Ureter (tissue), 1 donor: ENCODE measurements at regions not wholly inside any gene's neighbourhood (a gene's known extent, or its start where the extent isn't known, plus 50 kb on each side); places are given as distances from the start of the nearest gene placed in this dataset.
A peak's percentile ranks its signal among the peaks of the same experiment; 100 is the strongest.

ENCODE experiments used
- DNase-seq: peaks from one replicate; pipeline ENCODE4 v3.0.0-alpha.2; 2020; ENCODE audit warnings: low spot score
- donor health status: DM: yes; HTN: yes; CAD: no.

DNA sequence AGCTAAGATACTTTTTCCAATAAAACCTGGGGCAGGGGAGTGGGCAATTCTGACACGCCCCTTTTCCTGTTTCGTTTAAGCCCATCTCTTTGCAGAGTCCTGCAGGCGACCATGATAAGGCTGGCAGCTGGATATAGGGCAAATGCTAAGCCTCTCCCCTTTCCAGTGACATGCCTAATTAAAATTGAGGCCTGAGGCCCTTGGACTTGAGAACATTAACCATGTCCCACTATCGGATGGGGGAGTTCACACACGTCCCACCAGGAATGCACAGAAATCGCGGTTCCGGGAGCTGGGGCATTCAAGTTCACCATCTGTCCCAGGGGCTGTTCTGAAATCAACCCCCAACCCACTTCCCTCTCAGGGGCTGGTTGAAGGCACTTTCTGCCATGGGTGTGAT, 109.2 kb upstream of the FOXF1 start:
- DNase-seq, result no peak

DNA sequence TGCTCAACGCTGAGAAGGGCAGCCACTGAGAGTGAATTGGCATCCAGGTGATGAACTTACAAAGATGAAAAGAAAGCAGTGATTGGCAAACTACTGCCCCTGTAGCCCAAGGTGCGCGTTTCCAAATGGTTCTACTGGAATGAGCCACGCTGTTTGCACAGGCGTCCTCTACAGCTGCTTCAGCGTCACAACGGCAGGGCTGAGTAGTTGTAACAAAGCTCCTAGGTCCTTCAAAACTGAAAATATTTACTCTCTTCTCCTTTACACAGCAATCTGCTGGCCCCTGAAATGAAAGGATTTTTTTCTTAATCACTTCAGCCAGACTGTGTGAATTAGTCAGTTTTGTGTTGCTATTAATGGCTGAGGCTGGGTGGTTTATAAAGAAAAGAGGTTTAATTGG, 107.2 kb upstream of the FOXF1 start:
- DNase-seq, result no peak

DNA sequence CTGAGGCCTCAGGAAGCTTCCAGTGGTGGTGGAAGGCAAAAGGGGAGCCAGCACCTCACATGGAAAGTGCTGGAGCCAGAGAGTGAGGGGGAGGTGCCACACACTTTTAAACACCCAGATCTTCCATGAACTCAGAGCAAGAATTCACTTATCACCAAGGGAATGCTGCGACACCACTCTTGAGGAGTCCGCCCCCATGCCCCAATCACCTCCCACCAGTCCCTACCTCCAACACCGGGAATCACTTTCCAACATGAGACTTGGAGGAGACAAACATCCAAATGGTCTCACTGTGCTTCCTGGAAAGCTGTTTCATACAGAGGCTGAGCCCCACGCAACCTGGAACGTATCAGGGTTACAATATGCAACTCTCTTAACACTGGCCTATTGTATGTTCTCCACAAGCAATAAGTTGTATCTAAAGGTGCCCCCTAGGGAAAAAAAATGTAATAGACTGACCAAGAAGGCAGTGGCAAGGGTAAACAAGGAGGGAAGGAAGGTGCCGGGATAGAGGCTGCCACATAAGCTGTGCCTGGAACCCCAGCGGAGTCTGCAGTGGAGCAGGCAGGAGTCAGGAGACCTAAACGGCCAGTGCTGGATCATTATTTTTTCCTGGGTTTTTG, 106.7 kb upstream of the FOXF1 start:
- DNase-seq, result no peak

DNA sequence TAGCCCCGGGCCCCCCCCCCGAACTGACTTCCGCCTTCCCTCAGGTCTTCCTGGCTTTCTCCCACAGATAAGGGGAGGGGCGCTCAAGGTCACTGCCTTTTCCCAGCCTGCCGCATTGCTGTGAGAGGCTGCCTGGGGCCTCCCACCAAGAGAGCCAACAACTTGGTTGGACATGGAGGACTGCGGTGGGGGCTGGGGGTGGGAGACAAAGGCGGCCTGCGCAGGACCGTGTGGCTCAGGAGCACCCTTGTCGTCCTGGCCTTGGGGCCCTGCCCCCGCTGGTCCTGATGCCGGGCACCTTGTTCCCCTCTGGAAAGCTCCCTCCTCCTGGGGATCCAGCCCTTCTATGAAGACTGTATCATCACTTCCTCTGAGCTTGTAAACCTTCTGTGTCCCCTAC, 105.6 kb upstream of the FOXF1 start:
- no peak for DNase-seq

DNA sequence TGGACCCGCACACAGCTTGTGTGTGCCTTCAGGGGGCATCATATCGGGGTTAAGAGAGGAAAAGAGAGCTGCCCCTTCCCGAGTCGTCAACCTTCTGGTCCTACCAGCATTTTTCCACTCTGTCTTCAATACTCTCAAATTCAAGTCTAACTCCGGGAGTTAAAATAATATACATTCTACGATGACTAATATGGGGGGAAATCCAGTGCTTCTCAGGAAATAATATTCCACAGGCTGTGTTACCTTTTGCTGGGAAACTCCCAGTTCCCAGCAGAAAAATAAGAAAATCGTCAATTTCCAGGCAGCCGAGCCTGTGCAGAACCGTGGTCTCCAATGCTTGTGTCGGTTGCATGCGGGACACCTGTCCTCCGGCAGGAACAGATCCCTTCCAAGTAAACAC, 105.0 kb upstream of the FOXF1 start:
- DNase-seq, result no peak

DNA sequence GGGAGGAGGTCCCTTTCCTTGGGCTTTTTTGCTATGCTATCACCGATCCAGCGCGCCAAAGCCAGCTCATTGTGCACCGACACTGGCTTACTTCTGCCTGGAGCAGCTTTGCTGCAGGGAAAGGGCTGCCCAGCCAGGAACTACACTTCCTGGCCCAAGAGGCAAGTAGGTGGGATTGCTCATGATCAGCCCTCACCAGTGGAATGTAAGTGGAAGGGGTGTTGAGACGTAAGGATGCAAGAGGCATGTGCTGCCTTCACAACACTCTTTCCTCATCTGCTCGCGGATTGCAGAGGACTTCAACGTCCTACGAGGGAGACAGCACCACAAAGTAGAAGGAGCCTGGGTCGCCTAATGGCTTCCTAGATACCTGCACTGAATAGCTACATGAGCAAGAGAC, 104.3 kb upstream of the FOXF1 start:
- no peak for DNase-seq

DNA sequence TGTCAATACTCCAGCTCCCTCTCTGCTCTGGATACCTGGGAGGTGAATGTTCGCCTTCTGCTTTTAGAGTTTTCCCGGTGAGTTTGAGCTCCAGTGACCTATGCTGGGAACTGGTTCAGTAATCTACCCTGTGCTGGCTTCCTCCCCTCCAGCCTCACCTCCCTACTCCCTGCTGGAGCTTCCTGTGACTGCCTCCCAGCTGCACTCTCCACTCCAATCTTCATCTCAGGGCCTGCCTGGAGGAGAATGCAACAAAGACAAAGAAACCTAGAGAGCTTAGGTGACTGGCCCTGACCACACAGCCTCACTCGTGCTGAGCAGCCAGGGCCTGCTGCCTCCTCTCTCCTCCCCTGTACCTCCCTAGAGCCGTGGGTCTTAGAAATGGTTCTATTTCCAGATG, 101.6 kb upstream of the FOXF1 start:
- DNase-seq, result no peak

DNA sequence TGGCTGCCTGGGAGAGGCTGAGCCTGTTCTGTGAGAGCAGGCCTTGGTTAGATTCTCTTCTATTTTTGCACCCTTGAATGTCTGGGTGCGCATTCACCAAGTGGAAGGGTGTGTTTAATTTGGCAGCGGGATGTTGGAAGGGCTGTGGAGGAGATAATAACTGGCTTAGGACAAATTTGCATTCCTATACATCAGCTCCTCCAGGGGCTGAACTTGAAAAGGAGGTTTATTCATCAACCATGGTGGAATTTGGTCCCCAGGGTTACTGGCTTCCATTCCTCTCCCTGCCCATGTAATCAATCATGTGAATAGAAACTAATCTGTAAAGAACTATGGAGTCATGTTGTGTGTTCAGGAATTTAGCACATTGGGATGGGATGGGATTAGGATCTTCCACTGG, 100.2 kb upstream of the FOXF1 start:
- no peak for DNase-seq

DNA sequence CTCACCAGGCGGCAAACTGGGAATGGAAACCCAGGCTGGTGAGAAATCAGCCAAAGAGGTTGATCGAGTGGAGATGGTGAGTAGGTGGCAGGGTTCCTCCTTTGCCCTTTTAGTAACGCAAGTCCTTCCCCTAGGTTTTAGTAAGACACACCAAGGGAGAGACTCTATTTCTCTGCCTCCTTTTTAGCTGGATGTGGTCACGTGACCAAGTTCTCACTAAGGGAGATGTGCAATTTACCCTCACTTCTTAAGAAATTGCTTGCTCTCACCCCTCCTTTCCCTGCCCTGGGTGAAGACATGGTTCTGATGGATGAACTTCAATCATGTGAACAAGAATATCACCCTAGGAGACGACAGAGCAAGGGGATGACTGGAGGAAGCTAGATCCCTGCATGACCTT, 99.8 kb upstream of the FOXF1 start:
- DNase-seq, result no peak

DNA sequence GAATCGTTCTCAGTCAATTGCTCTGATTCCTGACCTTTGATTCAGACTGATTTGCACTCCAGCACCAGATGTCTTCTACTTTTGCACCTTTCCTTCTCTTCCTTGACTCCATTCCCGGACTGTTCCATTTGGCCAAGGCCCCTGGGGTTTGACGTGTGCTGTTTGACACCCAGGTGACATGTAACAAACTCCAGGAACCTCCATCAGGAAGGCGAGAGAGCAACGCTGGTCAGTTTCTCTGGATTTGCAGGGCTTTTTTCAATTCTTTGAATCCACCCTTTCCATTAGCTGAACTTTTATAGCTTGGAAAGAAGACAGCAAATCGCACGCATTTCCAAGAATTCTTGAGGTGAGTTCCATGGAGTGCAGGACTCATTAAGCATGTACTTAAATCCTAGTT, 98.4 kb upstream of the FOXF1 start:
- DNase-seq, result no peak

DNA sequence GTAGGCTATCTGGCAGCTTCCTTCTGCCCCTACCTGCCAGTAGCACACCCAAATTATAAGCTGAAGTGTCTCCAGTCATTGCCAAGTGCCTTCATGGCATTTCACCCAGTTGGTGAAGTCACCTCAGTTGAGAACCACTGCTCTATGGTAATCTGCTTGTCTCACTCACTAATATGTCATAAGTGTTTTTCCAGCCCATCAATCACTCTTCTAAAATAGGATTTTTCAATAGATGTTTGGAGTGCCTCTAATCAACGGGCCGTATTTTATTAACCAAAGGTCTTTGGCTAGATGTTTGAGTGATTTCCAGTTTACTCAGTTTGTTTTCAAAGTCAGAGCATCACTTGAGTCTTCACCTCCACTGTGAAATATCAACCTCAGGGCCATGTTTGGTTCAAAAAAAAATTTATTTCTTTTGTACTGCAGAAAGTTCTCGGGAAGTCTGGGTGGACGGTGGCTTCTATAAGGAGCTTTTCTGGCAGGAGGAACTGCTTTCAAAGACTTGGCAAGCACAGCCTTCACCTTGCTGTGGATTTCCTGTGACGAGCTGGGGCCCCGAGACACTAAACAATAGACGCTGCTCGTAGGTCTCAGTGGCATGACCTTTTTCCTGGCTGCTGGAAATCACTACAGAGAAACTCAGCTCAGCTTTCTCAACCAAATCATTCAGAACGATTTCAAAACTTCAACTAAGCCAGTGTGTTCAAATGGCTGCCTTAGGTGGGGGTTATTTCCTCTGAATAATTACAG, 95.2 kb upstream of the FOXF1 start:
- DNase-seq, result no peak

DNA sequence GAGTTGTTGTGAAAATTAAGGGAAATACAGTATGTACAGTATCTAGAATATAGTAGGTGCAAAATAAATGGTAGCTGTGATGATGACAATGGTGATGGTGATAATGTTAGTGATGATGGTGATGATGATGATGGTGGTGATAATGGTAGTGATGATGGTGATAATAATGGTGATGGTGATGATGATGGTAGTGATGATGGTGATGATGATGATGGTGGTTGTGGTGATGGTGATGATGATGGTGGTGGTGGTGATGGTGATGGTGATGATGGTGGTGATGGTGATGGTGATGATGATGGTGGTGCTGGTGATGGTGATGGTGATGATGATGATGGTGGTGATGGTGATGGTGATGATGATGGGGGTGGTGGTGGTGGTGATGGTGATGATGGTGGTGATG, 91.3 kb upstream of the FOXF1 start:
- DNase-seq, result no peak

DNA sequence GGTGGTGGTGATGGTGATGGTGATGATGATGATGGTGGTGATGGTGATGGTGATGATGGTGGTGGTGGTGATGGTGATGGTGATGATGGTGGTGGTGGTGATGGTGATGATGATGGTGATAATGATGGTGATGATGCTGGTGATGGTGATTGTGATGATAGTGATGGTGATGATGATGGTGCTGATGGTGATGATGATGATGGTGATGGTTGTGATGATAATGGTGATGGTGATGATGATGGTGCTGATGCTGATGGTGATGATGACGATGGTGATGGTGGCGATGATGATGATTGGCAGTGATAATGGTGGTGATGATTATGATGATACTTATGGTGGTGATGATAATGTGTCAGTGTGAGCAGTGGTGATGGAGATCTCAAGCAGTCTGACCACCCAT, 90.8 kb upstream of the FOXF1 start:
- no peak for DNase-seq

DNA sequence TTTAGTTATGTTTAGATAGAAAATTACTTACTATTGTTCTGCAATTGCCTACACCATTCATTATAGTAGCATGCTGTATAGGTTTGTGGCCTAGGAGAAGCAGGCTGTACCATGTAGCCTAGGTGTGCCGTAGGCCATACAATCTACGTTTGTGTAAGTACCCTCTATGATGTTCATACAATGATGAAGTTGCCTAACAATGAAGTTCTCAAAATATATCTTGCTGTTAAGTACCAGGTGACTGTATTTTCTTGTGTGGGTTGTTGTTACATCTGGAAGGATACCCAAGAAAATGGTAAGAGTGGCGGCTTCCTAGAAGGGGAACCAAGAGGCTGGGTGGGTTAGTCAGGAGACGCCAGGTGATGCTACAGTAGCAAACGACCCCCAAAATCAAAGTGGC, 88.3 kb upstream of the FOXF1 start:
- DNase-seq, result no peak

DNA sequence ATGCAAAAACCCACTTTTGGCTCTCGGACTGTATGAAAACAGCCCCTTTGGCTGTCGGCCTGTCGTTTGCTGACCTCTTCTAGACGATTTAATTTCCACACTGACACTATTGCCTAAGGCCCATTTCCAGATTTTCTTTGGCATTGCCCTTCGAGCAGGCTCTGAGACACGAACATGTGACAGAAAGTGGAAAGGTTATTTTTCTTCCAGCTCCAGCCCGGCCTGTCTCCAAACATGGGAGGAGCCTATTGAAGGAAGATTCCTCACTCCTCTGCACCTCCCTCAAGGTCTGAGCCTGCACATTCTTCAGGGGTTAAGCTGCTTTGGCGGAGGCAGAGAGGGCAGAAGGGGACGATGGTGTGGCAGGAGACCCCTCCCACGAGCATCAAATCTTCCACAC, 85.9 kb upstream of the FOXF1 start:
- DNase-seq, result peak; percentile 66

DNA sequence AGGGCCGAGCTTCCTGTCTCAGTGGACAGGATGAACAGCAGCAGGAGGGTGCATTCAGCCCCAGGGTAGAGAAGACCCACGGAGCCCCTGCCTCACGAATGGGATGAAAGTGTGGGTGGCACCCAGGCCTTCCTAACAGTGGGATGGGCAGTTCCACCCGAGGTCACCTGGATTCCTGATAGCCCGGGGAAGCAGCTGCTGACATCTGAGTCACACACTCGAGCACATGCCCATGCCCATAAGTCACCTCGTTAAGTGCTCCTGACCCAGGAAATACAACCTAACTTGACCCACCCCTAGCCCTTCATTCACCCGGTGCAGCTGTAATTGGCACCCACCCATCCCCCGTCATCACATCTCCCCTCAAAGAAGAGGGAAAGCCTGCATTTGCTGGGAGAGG, 85.3 kb upstream of the FOXF1 start:
- no peak for DNase-seq

DNA sequence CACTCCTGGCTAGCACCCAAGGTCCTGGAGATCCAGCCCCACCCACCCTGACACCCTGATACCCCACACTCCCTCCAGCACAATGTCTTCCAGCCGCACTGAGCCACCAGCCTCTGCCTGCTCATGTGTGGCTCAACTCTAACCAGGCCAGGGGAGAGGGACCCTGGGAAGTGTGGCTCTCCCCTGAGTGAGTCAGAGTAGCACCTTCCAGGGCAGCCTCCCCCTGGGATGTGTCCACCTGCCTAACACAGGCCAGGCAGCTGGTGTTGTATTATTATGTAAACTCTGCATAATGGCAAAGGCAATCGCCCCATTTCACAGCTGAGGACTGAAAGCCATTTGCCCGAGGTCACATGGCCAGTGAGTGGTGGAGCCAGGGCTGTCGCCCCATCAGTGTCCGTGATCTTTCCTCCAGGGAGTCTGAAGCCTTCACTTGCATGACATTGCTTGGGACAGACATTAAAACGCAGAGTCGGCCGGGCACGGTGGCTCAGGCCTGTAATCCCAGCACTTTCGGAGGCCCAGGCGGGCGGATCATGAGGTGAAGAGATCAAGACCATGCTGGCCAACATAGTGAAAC, 84.2 kb upstream of the FOXF1 start:
- no peak for DNase-seq

DNA sequence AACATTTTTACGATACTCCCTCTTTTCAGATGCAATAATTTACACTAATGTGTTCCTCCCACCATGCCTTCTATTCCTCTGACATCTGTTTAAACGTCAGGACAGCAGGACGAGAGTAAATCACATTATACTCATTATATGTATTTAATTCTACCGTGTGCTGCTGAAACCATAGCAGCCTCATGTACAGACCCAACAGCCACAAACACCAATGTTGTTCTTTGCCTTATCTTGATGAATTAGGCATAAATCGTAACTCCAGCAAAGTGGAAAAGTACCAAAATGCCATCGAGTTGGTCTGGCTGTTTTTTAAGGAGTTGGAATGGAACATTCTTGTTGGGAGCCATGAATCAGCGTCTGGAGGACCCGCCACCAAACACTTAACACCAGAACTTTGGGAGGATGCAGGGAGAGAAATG, 82.9 kb upstream of the FOXF1 start:
- no peak for DNase-seq

DNA sequence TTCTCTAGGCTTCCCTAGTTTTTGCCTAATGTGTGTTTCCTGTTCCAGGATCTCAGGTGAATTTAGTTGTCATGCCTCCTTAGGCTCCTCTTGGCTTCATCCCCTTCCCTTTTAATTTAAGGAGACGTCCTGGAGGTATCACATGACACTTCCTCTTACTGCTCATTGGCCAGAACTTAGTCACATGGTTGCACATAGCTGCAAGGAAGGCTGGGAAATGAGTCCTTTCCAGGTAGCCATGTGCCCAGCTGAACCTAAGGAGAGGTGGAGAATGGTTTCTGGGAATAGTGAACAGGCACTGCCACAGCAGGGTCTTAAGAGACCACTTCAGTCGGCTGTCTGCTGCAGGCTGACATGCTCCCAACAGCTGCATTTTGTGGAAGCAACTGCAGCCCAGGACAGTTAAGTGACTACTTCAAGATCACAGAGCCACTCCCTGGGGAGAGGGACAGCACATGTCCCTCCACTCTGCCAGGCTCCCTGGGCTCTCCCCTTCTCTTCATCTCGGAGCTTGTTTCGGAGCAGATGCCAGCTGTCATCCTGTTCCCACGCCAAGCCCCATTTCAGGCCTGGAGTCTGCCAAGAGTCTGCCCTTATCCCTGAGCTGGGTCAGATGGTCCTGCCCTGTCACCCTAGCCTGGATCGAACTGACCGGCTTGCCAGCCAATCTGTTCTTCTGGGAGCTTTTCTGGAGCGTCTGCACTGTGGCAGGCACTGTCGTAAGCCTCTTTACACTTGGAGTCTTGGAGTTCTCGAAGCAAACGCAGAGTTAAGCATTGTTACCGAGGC, 81.4 kb upstream of the FOXF1 start:
- DNase-seq, result no peak

DNA sequence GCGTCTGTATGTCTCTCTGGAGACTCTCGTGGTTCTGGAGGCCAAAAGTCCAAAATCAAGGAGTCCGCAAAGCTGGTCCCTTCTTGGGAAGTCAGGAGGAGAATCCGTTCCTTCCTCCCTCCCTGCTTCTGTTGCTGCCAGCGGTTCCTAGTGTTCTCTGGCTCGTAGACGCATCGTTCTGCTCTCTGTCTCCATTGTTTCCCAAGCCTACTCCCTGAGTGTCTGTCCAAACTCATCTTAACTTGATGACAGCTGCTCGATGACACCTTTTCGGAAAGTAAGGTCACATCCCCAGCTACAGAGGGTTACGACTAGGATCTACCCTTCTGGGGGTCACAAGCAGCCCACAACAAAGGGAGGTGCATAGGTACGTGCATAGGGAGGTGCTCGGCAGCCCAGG, 80.7 kb upstream of the FOXF1 start:
- no peak for DNase-seq

DNA sequence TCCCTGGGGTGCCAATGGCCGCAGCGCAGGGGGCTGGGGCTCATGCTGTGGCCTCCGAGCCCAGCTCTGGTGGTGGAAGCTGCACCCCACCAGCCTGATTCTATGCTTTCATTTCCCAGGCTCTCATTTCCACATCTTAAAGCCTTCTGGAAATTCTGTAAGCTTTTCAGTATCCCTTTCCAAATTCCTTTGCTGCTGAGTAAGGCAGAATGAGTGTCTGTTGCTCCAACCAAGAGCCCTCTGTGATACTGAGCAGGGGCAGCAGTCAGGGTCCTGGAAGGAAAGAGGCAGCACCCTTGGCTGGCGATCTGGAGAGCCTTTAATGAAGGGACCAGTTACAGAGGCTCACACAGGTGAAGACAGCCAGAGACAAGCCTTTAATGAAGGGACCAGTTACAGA, 79.5 kb upstream of the FOXF1 start:
- DNase-seq, result no peak

DNA sequence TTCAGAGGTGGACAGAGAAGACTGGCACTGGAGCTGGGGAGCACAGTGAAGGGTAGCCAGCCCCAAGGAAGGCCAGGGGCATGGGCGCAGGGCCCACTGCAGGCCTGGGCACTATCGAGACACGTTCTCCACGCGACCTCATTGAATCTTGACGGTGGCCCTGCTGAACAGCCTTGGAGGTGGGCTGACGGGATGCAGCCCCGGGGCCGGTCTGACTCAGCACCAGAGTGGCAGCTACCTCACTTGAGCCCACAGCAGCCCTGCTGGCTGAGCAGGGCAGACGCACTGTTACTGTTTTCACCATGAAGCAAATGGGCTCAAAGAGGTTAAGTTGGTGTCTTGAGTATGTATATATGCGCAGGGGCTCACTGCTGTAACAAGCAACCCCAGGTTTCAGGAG, 78.8 kb upstream of the FOXF1 start:
- no peak for DNase-seq

DNA sequence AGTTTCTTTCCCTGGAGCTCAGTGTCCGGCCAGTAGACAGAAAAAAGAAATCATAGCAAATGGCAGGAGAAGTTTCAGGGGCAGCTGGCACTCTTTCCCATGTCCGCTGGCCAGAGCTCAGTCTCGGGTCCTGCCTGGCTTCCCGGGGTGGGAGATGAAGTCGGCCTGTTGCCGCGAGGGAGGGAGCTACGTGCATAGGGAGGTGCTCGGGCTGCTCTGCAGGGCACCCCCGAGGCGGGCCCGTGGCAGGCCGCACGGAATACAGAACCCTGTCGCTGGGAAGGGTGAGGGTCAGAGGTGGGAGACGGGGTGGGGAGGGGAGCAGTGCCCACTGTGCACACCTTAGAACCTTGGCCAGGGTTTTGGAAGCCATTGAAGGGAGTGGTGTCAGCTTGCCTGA, 78.3 kb upstream of the FOXF1 start:
- no peak for DNase-seq
